Activated naive CD4-positive, alpha-beta T cell treated with anti-CD3 and anti-CD28 coated beads, Interleukin-2, amount 10 ng/mL, durations not matched to agents 7 days and 5 days (primary cell): ENCODE measurements at regions not wholly inside any gene's neighbourhood (a gene's known extent, or its start where the extent isn't known, plus 50 kb on each side); places are given as distances from the start of the nearest gene placed in this dataset.

Experiments used
- CTCF ChIA-PET: fragments of 350-600 bp; sonication (Branson Sonifier 250); formaldehyde crosslinking; loops from one replicate; lab custom pipeline; 2021; ENCODE audit warnings: antibody characterized with exemption; lab: Charles Lee
- DNase-seq: peaks from one replicate; pipeline ENCODE4 v3.0.0-alpha.2; 2020
- H3K27ac Mint-ChIP-seq: one replicate; pipeline ENCODE4 v1.8.0; 2021; ENCODE audit warnings: mild to moderate bottlenecking, moderate library complexity, mixed read lengths
- H3K27me3 Mint-ChIP-seq: one replicate; pipeline ENCODE4 v1.8.0; 2021; ENCODE audit warnings: mild to moderate bottlenecking, mixed read lengths
- H3K36me3 Mint-ChIP-seq: one replicate; pipeline ENCODE4 v1.8.0; 2021; ENCODE audit warnings: mixed read lengths
- H3K4me1 Mint-ChIP-seq: one replicate; pipeline ENCODE4 v1.8.0; 2021; ENCODE audit warnings: mixed read lengths
- H3K4me3 Mint-ChIP-seq: one replicate; pipeline ENCODE4 v1.8.0; 2021; ENCODE audit warnings: mild to moderate bottlenecking, moderate library complexity, mixed read lengths
- H3K9me3 Mint-ChIP-seq: one replicate; pipeline ENCODE4 v1.8.0; 2021; ENCODE audit warnings: mixed read lengths

- Mint-ChIP-seq H3K27me3 (no peaks in the 10 kb centered on the region), H3K27ac (no peak overlapping the region), H3K36me3 (no peaks in the 10 kb centered on the region), H3K4me3 (no peak overlapping the region), H3K9me3 (peaks cover under 1% of the 10 kb centered on the region), H3K4me1 (no peaks in the 10 kb centered on the region)
- no peak for DNase-seq
- CTCF ChIA-PET, result no interaction called here
These were observed 71.4 kb upstream of the ESRRG start for GRCh38 chr1:216794586-216794985.

GRCh38 chr1:216793973-216794372 is 70.7 kb upstream of the ESRRG start:
- Mint-ChIP-seq H3K36me3 (no peaks in the 10 kb centered on the region), H3K4me1 (no peaks in the 10 kb centered on the region), H3K27me3 (no peaks in the 10 kb centered on the region), H3K4me3 (no peak overlapping the region), H3K9me3 (no peaks in the 10 kb centered on the region), H3K27ac (no peak overlapping the region)
- no peak for DNase-seq
- CTCF ChIA-PET, result no interaction called here

- Mint-ChIP-seq H3K9me3 (no peaks in the 10 kb centered on the region), H3K4me1 (no peaks in the 10 kb centered on the region), H3K4me3 (no peak overlapping the region)
These were observed 70.1 kb upstream of the ESRRG start for GRCh38 chr1:216793303-216793702.

GRCh38 chr1:216788671-216789070 is 65.4 kb upstream of the ESRRG start:
- H3K4me3 Mint-ChIP-seq, result no peak overlapping the region
- H3K36me3 Mint-ChIP-seq, result no peaks in the 10 kb centered on the region
- no peaks in the 10 kb centered on the region for H3K27me3 Mint-ChIP-seq
- no peak for DNase-seq
- H3K9me3 Mint-ChIP-seq, result no peaks in the 10 kb centered on the region
- H3K4me1 Mint-ChIP-seq, result no peaks in the 10 kb centered on the region
- H3K27ac Mint-ChIP-seq, result no peak overlapping the region
- CTCF ChIA-PET, result no interaction called here

More at GRCh38 chr1:216793303-216793702, 70.1 kb upstream of the ESRRG start:
- CTCF ChIA-PET, result no interaction called here
- no peaks in the 10 kb centered on the region for H3K36me3 Mint-ChIP-seq
- no peak for DNase-seq
- H3K27me3 Mint-ChIP-seq, result no peaks in the 10 kb centered on the region
- no peak overlapping the region for H3K27ac Mint-ChIP-seq

GRCh38 chr1:216785737-216786136 is 62.5 kb upstream of the ESRRG start:
- H3K9me3 Mint-ChIP-seq, result no peaks in the 10 kb centered on the region
- no peaks in the 10 kb centered on the region for H3K27me3 Mint-ChIP-seq
- H3K27ac Mint-ChIP-seq, result no peak overlapping the region
- no peaks in the 10 kb centered on the region for H3K4me1 Mint-ChIP-seq
- no peak overlapping the region for H3K4me3 Mint-ChIP-seq
- no peak for DNase-seq
- CTCF ChIA-PET, result no interaction called here
- no peaks in the 10 kb centered on the region for H3K36me3 Mint-ChIP-seq

GRCh38 chr1:216785221-216785620 is 62.0 kb upstream of the ESRRG start:
- Mint-ChIP-seq H3K36me3 (no peaks in the 10 kb centered on the region), H3K27me3 (no peaks in the 10 kb centered on the region), H3K9me3 (no peaks in the 10 kb centered on the region), H3K4me1 (no peaks in the 10 kb centered on the region), H3K4me3 (no peak overlapping the region), H3K27ac (no peak overlapping the region)
- CTCF ChIA-PET, result no interaction called here
- no peak for DNase-seq

GRCh38 chr1:216779686-216780085 is 56.5 kb upstream of the ESRRG start:
- H3K4me1 Mint-ChIP-seq, result no peaks in the 10 kb centered on the region
- H3K27me3 Mint-ChIP-seq, result no peaks in the 10 kb centered on the region
- H3K9me3 Mint-ChIP-seq, result peaks cover 5% of the 10 kb centered on the region
- DNase-seq, result no peak
- H3K27ac Mint-ChIP-seq, result no peak overlapping the region
- no peaks in the 10 kb centered on the region for H3K36me3 Mint-ChIP-seq
- no peak overlapping the region for H3K4me3 Mint-ChIP-seq
- CTCF ChIA-PET, result no interaction called here

- Mint-ChIP-seq H3K9me3 (peaks cover 5% of the 10 kb centered on the region), H3K27me3 (no peaks in the 10 kb centered on the region), H3K36me3 (no peaks in the 10 kb centered on the region), H3K4me3 (no peak overlapping the region), H3K27ac (no peak overlapping the region), H3K4me1 (no peaks in the 10 kb centered on the region)
- CTCF ChIA-PET, result no interaction called here
- DNase-seq, result no peak
These were observed 55.5 kb upstream of the ESRRG start for GRCh38 chr1:216778737-216779136.

- peaks cover 5% of the 10 kb centered on the region for H3K9me3 Mint-ChIP-seq
- H3K27me3 Mint-ChIP-seq, result no peaks in the 10 kb centered on the region
- H3K36me3 Mint-ChIP-seq, result no peaks in the 10 kb centered on the region
- DNase-seq, result no peak
- no peak overlapping the region for H3K4me3 Mint-ChIP-seq
- no peak overlapping the region for H3K27ac Mint-ChIP-seq
- CTCF ChIA-PET, result no interaction called here
- no peaks in the 10 kb centered on the region for H3K4me1 Mint-ChIP-seq
These were observed 53.9 kb upstream of the ESRRG start for GRCh38 chr1:216777148-216777547.
